ENCODE measurements at regions not wholly inside any gene's neighbourhood (a gene's known extent, or its start where the extent isn't known, plus 50 kb on each side); places are given as distances from the start of the nearest gene placed in this dataset.
"Not testable (repeated sequence)": the region's sequence is repeated elsewhere in the genome, so short reads cannot be mapped to it uniquely, and the experiment has no call there.

- DNase-seq, result no peak
Measured at GRCh38 chr6:25192590-25193459, 86.3 kb upstream of the CARMIL1 start.

GRCh38 chr6:25193460-25194171 lies 85.6 kb upstream of the CARMIL1 start:
- no peak for DNase-seq

- DNase-seq, result no peak
Measured at GRCh38 chr6:25194172-25194678, 84.9 kb upstream of the CARMIL1 start.

- DNase-seq, result no peak
Measured at GRCh38 chr6:25196464-25196863, 82.7 kb upstream of the CARMIL1 start.

- DNase-seq, result no peak
Measured at GRCh38 chr6:25197111-25197510, 82.1 kb upstream of the CARMIL1 start.

- DNase-seq, result no peak
Measured at GRCh38 chr6:25199544-25199943, 79.6 kb upstream of the CARMIL1 start.

GRCh38 chr6:25202504-25202903 lies 76.7 kb upstream of the CARMIL1 start:
- DNase-seq, result no peak

- no peak for DNase-seq
Measured at GRCh38 chr6:25205629-25206028, 73.5 kb upstream of the CARMIL1 start.

GRCh38 chr6:25207453-25208155 lies 71.6 kb upstream of the CARMIL1 start:
- not testable (repeated sequence) for DNase-seq

GRCh38 chr6:25215881-25216280 lies 63.3 kb upstream of the CARMIL1 start:
- no peak for DNase-seq

GRCh38 chr6:25217302-25217701 lies 61.9 kb upstream of the CARMIL1 start:
- no peak for DNase-seq

GRCh38 chr6:25217829-25218228 lies 61.3 kb upstream of the CARMIL1 start:
- no peak for DNase-seq

- DNase-seq, result peak; percentile 11
Measured at GRCh38 chr6:25218346-25218745, 60.8 kb upstream of the CARMIL1 start.

- no peak for DNase-seq
Measured at GRCh38 chr6:25219216-25219916, 59.8 kb upstream of the CARMIL1 start.

GRCh38 chr6:25219917-25220278 lies 59.3 kb upstream of the CARMIL1 start:
- no peak for DNase-seq

- no peak for DNase-seq
Measured at GRCh38 chr6:25220857-25221256, 58.3 kb upstream of the CARMIL1 start.

- DNase-seq, result no peak
Measured at GRCh38 chr6:25222006-25222678, 57.0 kb upstream of the CARMIL1 start.

GRCh38 chr6:25223490-25223991 lies 55.6 kb upstream of the CARMIL1 start:
- DNase-seq, result peak; percentile 69

GRCh38 chr6:25224242-25224641 lies 54.9 kb upstream of the CARMIL1 start:
- DNase-seq, result no peak

- DNase-seq, result no peak
Measured at GRCh38 chr6:25227854-25228253, 51.3 kb upstream of the CARMIL1 start.

Measured in activated naive CD4-positive, alpha-beta T cell treated with anti-CD3 and anti-CD28 coated beads, Interleukin-2, amount 50 U/mL, for 16 hours (primary cell).